ENCODE measurements at regions not wholly inside any gene's neighbourhood (a gene's known extent, or its start where the extent isn't known, plus 50 kb on each side); places are given as distances from the start of the nearest gene placed in this dataset.
"Not testable (repeated sequence)": the region's sequence is repeated elsewhere in the genome, so short reads cannot be mapped to it uniquely, and the experiment has no call there.

DNA sequence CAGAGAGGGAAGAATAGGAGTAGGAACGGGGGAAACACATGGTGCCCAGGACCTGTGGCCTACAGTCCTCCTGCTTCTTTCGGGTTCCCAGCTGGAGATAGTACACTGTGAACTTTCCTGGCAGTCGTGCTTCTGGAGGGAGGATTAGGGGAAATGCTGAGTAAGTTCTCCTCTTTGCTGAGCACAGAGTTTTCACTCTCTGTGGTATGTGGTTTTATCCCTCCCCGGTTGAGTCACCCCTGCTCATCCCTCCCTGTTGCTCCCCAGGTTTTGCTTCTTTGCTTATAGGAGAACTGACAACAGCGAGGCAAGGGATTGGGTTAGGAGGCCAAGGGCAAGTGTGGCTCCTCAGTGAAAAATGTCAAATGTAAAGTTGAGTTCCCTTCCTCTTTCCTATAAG, 122.9 kb downstream of the OR4M2 start:
- TF ChIP-seq, protein P1, sequence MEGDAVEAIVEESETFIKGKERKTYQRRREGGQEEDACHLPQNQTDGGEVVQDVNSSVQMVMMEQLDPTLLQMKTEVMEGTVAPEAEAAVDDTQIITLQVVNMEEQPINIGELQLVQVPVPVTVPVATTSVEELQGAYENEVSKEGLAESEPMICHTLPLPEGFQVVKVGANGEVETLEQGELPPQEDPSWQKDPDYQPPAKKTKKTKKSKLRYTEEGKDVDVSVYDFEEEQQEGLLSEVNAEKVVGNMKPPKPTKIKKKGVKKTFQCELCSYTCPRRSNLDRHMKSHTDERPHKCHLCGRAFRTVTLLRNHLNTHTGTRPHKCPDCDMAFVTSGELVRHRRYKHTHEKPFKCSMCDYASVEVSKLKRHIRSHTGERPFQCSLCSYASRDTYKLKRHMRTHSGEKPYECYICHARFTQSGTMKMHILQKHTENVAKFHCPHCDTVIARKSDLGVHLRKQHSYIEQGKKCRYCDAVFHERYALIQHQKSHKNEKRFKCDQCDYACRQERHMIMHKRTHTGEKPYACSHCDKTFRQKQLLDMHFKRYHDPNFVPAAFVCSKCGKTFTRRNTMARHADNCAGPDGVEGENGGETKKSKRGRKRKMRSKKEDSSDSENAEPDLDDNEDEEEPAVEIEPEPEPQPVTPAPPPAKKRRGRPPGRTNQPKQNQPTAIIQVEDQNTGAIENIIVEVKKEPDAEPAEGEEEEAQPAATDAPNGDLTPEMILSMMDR (IDR thresholded peaks at IDR 0.05; ENCODE audit: insufficient read depth, low read length) = not testable (repeated sequence)
- TF ChIP-seq, protein P2, sequence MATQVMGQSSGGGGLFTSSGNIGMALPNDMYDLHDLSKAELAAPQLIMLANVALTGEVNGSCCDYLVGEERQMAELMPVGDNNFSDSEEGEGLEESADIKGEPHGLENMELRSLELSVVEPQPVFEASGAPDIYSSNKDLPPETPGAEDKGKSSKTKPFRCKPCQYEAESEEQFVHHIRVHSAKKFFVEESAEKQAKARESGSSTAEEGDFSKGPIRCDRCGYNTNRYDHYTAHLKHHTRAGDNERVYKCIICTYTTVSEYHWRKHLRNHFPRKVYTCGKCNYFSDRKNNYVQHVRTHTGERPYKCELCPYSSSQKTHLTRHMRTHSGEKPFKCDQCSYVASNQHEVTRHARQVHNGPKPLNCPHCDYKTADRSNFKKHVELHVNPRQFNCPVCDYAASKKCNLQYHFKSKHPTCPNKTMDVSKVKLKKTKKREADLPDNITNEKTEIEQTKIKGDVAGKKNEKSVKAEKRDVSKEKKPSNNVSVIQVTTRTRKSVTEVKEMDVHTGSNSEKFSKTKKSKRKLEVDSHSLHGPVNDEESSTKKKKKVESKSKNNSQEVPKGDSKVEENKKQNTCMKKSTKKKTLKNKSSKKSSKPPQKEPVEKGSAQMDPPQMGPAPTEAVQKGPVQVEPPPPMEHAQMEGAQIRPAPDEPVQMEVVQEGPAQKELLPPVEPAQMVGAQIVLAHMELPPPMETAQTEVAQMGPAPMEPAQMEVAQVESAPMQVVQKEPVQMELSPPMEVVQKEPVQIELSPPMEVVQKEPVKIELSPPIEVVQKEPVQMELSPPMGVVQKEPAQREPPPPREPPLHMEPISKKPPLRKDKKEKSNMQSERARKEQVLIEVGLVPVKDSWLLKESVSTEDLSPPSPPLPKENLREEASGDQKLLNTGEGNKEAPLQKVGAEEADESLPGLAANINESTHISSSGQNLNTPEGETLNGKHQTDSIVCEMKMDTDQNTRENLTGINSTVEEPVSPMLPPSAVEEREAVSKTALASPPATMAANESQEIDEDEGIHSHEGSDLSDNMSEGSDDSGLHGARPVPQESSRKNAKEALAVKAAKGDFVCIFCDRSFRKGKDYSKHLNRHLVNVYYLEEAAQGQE (IDR thresholded peaks at IDR 0.05; ENCODE audit: insufficient replicate concordance, low read depth) = not testable (repeated sequence)
- TF ChIP-seq POLR2AphosphoS5 (IDR thresholded peaks at IDR 0.05; ENCODE audit: low read depth); SPI1 (IDR thresholded peaks at IDR 0.05; ENCODE audit: borderline replicate concordance, low read depth); GABPA (IDR thresholded peaks at IDR 0.05; ENCODE audit: low read depth): not testable (repeated sequence)
